ENCODE measurements at regions not wholly inside any gene's neighbourhood (a gene's known extent, or its start where the extent isn't known, plus 50 kb on each side); places are given as distances from the start of the nearest gene placed in this dataset.

- TF ChIP-seq, protein P1, sequence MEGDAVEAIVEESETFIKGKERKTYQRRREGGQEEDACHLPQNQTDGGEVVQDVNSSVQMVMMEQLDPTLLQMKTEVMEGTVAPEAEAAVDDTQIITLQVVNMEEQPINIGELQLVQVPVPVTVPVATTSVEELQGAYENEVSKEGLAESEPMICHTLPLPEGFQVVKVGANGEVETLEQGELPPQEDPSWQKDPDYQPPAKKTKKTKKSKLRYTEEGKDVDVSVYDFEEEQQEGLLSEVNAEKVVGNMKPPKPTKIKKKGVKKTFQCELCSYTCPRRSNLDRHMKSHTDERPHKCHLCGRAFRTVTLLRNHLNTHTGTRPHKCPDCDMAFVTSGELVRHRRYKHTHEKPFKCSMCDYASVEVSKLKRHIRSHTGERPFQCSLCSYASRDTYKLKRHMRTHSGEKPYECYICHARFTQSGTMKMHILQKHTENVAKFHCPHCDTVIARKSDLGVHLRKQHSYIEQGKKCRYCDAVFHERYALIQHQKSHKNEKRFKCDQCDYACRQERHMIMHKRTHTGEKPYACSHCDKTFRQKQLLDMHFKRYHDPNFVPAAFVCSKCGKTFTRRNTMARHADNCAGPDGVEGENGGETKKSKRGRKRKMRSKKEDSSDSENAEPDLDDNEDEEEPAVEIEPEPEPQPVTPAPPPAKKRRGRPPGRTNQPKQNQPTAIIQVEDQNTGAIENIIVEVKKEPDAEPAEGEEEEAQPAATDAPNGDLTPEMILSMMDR (IDR thresholded peaks at IDR 0.05): no peak
- no peak for TF ChIP-seq POLR2A (IDR thresholded peaks at IDR 0.05)
Observed at GRCh38 chr9:108074900-108075299, 585.3 kb upstream of the KLF4 start.

All from adrenal gland (tissue), 5 donors.